Activated naive CD4-positive, alpha-beta T cell treated with anti-CD3 and anti-CD28 coated beads for 36 hours (primary cell): ENCODE measurements at regions not wholly inside any gene's neighbourhood (a gene's known extent, or its start where the extent isn't known, plus 50 kb on each side); places are given as distances from the start of the nearest gene placed in this dataset.
A peak's percentile ranks its signal among the peaks of the same experiment; 100 is the strongest.

Experiments
- CTCF ChIA-PET: fragments of 350-600 bp; sonication (Branson Sonifier 250); formaldehyde crosslinking; loops from one replicate; lab custom pipeline; 2021; ENCODE audit warnings: antibody characterized with exemption; lab: Charles Lee
- DNase-seq: peaks from one replicate; pipeline ENCODE4 v3.0.0-alpha.2; 2020
- H3K27ac Mint-ChIP-seq: one replicate; pipeline ENCODE4 v1.8.0; 2021; ENCODE audit warnings: mild to moderate bottlenecking, mixed read lengths
- H3K27me3 Mint-ChIP-seq: one replicate; pipeline ENCODE4 v1.8.0; 2021; ENCODE audit warnings: low read depth, mixed read lengths
- H3K36me3 Mint-ChIP-seq: one replicate; pipeline ENCODE4 v1.8.0; 2021; ENCODE audit warnings: low read depth, mixed read lengths
- H3K4me1 Mint-ChIP-seq: one replicate; pipeline ENCODE4 v1.8.0; 2021; ENCODE audit warnings: low read depth, mixed read lengths
- H3K4me3 Mint-ChIP-seq: one replicate; pipeline ENCODE4 v1.8.0; 2021; ENCODE audit warnings: mild to moderate bottlenecking, moderate library complexity, mixed read lengths
- H3K9me3 Mint-ChIP-seq: one replicate; pipeline ENCODE4 v1.8.0; 2021; ENCODE audit warnings: mixed read lengths
- intact Hi-C: fragments of 100-400 bp; cut with micrococcal nuclease; formaldehyde crosslinking; loops from one replicate; pipeline ENCODE4 v1.15.1; 2023

DNA sequence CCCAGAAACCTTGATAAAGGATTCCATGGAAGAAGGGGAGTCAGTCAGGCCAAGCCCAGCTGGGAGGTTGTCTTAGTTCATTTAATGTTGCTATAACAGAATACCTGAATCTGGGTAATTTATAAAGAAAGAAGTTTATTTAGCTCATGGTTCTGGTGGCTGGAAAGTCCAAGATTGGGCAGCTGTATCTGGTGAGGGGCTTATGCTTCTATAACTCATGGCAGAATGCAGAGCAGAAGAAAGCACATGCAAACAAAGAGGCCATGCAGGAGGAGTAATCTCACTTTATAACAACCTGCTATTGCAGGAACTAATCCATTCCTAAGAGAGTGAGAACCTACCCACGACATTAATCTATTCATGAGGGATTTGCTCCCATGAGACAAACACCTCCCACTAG lies 54.2 kb upstream of the ANKRD1 start:
- Mint-ChIP-seq H3K4me3 (no peak overlapping the region), H3K27ac (no peak overlapping the region), H3K9me3 (peaks cover 6% of the 10 kb centered on the region), H3K36me3 (no peaks in the 10 kb centered on the region), H3K27me3 (peaks cover 2% of the 10 kb centered on the region), H3K4me1 (no peaks in the 10 kb centered on the region)
- DNase-seq = no peak
- CTCF ChIA-PET = no interaction called here
- intact Hi-C loops = no loop called here

DNA sequence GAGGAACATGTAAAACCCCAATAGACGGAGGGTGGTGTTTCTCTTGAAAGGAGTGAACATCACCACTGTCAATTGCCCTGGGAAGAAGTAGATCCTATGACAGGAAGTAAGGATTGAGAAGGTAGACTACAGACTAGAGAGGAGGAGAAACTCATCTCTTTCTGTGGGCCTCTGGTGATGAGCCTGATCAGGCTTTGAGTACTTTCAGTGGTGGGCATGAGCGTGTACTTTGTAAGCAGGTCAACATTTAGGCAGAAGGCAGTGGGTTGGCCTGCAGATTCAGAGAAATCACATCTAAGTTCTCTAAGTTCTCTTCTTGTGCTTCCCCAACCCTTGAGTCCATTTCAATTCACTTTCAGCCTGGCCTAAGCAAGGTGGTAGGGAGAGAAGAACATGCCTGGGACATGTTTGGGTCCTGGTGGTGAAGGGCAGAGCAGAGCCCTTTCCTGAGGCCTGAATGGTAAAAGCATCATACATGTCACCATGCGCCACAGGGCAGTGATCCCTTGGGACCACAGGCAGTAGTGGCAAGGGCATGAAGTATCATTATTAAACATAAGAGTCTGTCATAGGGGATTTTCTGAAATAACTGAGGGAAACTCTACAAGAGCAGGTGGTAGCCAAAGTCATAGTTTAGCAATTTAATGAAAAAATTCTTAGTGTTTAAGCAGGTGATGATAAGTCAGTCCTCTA lies 56.4 kb upstream of the ANKRD1 start:
- no peaks in the 10 kb centered on the region for H3K36me3 Mint-ChIP-seq
- H3K4me1 Mint-ChIP-seq = no peaks in the 10 kb centered on the region
- intact Hi-C loops = no loop called here
- peaks cover 6% of the 10 kb centered on the region for H3K9me3 Mint-ChIP-seq
- H3K27ac Mint-ChIP-seq = peak overlapping the region; percentile 26
- no peak overlapping the region for H3K4me3 Mint-ChIP-seq
- DNase-seq = no peak
- peaks cover 2% of the 10 kb centered on the region for H3K27me3 Mint-ChIP-seq
- CTCF ChIA-PET = no interaction called here

DNA sequence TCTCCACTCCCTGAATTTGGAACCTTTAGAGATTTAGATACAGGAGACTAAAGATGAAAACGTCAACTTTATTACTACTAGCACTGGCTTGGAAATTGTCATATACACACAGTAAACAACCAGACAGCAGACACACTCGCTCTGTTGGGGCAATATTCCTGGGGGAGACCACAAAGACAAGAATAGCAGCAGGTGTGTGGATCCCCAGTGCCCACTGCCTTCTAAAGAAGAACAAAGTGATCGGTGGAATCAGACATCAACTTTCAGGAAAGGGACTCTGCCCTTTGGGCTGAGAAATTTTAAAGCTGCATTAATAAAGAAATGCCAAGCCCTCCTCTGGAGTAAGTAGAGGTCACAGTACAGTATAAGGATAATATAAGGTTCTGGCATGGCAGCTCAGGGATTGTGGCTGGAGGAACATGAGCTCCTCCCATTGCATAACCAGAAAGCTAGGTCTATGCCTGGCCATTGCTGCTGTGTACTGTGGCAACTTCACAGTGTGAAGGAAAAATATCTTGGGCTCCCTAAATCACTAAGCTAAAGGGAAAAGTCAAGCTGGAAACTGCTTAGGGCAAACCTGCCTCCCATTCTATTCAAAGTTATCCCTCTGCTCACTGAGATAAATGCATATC lies 57.1 kb upstream of the ANKRD1 start:
- H3K9me3 Mint-ChIP-seq = peaks cover 6% of the 10 kb centered on the region
- intact Hi-C loops = no loop called here
- H3K4me3 Mint-ChIP-seq = no peak overlapping the region
- DNase-seq = no peak
- CTCF ChIA-PET = interaction anchor here (0.9 to 1.5 kb wide), 2 partner anchors 20 to 67 kb away, joined by 3 read pairs; no protein-coding TSS in a partner anchor
- peak overlapping the region; percentile 26 for H3K27ac Mint-ChIP-seq
- H3K27me3 Mint-ChIP-seq = peaks cover 2% of the 10 kb centered on the region
- no peaks in the 10 kb centered on the region for H3K4me1 Mint-ChIP-seq
- no peaks in the 10 kb centered on the region for H3K36me3 Mint-ChIP-seq

DNA sequence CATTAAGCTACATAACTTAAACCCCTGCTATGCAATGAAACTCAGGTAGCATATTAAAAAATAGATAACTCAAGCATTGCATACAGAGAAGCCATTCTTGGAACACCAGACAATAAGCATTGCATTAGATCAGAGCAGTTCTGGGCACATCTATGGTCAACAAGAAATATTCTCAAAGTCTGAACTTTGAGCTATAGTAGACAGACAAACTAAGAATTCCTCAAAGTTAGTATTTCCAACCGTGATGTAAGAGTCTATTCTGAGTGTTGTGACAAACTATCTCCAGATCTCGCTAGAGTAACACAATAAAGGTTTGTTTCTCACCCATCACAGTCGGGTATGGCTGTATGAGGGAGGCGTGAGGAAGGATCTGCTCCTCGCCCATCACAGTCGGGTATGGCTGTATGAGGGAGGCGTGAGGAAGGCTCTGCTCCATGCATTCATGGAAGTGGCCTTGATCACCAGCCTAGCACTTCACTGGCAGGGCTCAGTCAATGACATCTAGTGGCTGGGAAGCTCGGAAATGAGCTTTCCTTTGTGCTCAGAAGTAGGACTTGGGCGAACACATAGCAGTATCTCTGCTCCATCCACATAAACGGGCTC lies 61.6 kb upstream of the ANKRD1 start:
- H3K4me3 Mint-ChIP-seq = no peak overlapping the region
- H3K9me3 Mint-ChIP-seq = no peaks in the 10 kb centered on the region
- CTCF ChIA-PET = interaction anchor here (0.8 kb wide), 1 partner anchor 32 kb away, joined by 3 read pairs; no protein-coding TSS in a partner anchor
- H3K4me1 Mint-ChIP-seq = peaks cover 4% of the 10 kb centered on the region
- no peak overlapping the region for H3K27ac Mint-ChIP-seq
- intact Hi-C loops = no loop called here
- H3K36me3 Mint-ChIP-seq = no peaks in the 10 kb centered on the region
- no peak for DNase-seq
- H3K27me3 Mint-ChIP-seq = no peaks in the 10 kb centered on the region

DNA sequence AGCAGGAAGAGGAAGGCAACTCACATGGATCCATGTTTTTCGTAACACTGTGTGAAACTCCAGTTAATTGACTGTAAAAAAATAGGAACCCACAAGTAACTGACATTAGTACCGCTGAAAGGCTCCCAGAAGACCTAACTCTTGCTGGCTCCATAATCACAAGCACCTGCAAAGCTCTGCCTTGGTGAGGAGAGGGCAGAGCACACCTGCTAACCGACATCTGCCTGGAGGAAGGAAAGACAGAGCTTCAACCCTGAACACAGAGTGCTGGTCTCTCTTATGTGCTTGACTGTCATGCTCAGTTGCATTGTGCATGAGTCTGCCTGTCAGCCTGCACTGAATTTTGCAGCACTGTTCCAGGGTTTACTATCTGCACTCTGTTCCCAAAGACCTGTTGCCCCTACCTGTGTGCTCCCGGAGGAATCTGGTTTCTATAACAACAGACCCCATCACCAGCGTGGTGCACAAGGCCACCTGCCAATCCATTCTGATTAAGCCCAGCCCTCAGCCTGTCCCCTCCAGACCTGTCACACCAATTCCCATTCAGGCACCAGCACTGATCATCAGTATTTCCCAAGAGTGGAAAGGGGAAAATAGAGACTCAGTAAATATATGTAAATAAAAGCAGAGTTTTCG lies 63.1 kb upstream of the ANKRD1 start:
- Mint-ChIP-seq H3K27ac (no peak overlapping the region), H3K36me3 (no peaks in the 10 kb centered on the region), H3K4me1 (peaks cover 4% of the 10 kb centered on the region), H3K4me3 (no peak overlapping the region), H3K9me3 (no peaks in the 10 kb centered on the region), H3K27me3 (no peaks in the 10 kb centered on the region)
- intact Hi-C loops = no loop called here
- DNase-seq = no peak
- CTCF ChIA-PET = no interaction called here

DNA sequence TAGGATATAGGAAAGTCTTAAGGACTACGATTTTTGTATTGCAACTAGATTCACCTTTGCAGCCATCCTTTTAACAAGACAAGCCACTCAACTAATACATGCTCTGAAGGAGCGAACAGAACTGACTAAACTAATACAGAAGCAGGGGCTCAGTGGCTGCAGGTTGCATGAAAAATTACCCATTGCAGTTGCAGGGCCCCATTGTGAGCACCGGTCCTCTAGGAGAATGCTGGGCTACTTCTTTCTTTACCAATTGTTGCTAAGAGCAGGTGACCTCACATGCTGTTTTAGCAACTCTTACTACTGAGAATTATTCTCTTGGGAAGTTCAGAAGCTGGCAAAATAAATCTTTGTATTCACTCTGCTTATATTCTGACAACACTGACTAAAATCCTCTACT lies 64.0 kb upstream of the ANKRD1 start:
- DNase-seq = no peak
- Mint-ChIP-seq H3K27me3 (no peaks in the 10 kb centered on the region), H3K9me3 (no peaks in the 10 kb centered on the region), H3K4me3 (no peak overlapping the region), H3K4me1 (peaks cover 4% of the 10 kb centered on the region), H3K27ac (no peak overlapping the region), H3K36me3 (no peaks in the 10 kb centered on the region)
- CTCF ChIA-PET = interaction anchor here (0.8 kb wide), 1 partner anchor 21 kb away, joined by 3 read pairs; no protein-coding TSS in a partner anchor
- intact Hi-C loops = no loop called here

DNA sequence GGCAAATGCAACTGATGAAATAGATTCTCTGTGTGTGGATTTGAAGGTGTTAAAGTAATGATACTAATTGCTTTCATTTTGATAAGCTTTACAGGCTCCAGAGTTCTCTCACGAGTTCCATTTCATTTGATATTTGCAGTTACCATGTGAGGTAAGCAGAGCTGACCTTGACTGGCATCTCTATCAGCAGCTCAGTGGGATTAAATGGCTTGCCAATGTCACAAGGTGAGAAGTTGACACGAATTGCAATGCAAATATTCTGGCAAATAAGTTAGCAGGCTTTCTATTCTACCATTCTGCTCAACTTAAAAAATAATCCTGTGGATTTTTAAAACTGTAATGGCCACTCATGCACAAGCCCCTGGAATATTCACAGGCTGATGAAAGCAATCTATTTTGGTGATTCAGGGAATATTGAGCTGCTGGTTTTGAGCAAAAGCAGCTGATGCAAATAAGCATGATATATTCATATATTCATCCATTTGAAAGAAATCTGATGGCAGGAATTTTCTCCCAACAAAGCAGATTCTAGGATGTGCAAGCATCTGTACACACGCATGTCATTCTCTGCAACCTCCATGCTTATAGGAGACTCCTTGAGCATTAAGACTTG lies 64.5 kb upstream of the ANKRD1 start:
- no peak overlapping the region for H3K4me3 Mint-ChIP-seq
- no peaks in the 10 kb centered on the region for H3K27me3 Mint-ChIP-seq
- no peak overlapping the region for H3K27ac Mint-ChIP-seq
- no peak for DNase-seq
- peaks cover 4% of the 10 kb centered on the region for H3K4me1 Mint-ChIP-seq
- H3K36me3 Mint-ChIP-seq = no peaks in the 10 kb centered on the region
- intact Hi-C loops = no loop called here
- no peaks in the 10 kb centered on the region for H3K9me3 Mint-ChIP-seq
- CTCF ChIA-PET = interaction anchor here (0.6 to 2.3 kb wide), 3 partner anchors 19 to 30 kb away, joined by 3 to 7 read pairs (median 4); no protein-coding TSS in a partner anchor

DNA sequence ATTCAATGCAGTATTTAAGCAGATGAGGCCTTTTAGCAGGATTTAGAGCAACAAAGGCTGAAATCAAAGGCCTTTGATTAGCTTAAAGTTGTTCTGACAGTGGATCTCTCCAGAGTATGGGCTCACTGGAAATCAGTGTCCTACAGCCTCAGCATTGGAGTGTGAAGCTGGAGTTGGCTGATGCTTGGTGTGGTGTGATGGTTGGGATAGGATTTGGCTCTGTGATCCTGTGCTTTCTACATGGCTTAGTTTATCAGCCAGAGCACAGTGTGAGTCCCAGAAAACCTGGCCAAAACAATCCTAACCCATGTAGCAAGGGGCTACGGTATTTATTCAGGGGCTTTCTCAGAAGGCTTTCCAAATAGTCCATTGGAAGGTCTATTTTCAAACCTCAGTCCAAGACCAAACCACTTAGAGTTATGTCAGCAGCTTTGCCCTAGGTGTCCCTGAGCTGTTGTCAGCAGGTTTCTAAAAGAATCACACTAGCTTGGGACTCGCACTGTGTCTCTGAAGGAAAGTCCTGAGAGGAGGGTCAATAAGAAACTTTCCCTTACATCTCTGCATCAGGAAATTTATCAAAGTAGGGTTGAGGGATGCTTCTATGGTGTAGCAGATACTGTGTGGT lies 65.4 kb upstream of the ANKRD1 start:
- Mint-ChIP-seq H3K27ac (no peak overlapping the region), H3K36me3 (no peaks in the 10 kb centered on the region), H3K4me3 (no peak overlapping the region), H3K4me1 (peaks cover 4% of the 10 kb centered on the region), H3K9me3 (no peaks in the 10 kb centered on the region), H3K27me3 (no peaks in the 10 kb centered on the region)
- CTCF ChIA-PET = interaction anchor here (2.3 kb wide), 1 partner anchor 20 kb away, joined by 7 read pairs; no protein-coding TSS in a partner anchor
- intact Hi-C loops = no loop called here
- DNase-seq = no peak

DNA sequence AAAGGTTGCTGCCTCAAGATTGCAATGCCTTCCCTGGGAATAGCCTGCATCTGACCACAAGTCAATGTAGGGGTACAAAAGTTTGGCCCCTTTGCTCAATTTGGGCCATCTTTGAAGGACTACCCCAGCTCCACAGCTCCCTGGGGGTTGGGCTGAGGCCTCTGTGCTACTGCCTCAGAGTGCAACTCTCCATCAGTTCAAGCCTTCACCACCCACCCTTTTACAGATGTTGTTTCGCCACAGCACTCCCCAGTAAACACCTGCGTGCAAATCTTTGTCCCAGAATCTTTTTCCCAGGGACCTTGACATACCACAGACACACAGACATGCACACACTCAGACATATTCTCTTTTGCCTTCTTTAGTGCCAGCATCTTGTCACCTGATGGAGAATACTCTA lies 66.0 kb upstream of the ANKRD1 start:
- H3K4me3 Mint-ChIP-seq = no peak overlapping the region
- intact Hi-C loops = no loop called here
- H3K9me3 Mint-ChIP-seq = no peaks in the 10 kb centered on the region
- no peaks in the 10 kb centered on the region for H3K36me3 Mint-ChIP-seq
- peaks cover 4% of the 10 kb centered on the region for H3K4me1 Mint-ChIP-seq
- DNase-seq = no peak
- H3K27me3 Mint-ChIP-seq = no peaks in the 10 kb centered on the region
- CTCF ChIA-PET = interaction anchor here (2.3 kb wide), 1 partner anchor 20 kb away, joined by 7 read pairs; no protein-coding TSS in a partner anchor
- no peak overlapping the region for H3K27ac Mint-ChIP-seq

DNA sequence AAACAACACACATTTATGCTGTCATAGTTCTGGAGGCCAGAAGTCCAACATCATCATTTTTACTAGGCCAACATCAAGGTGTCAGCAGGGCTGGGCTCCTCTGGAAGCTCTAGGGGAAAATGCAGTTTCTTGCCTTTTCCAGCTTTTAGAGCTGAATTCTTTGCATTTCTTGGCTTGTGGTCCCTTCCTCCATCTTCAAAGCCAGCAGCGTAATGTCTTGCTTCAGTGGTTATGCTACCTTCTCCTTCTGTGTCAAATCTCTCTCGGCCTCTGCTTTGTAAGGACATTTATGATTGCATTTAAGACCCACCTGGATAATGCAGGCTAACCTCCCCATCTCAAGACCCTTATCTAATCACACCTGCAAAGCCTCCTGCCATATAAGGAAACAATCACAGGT lies 66.5 kb upstream of the ANKRD1 start:
- peaks cover 4% of the 10 kb centered on the region for H3K4me1 Mint-ChIP-seq
- H3K27ac Mint-ChIP-seq = no peak overlapping the region
- CTCF ChIA-PET = interaction anchor here (2.3 kb wide), 1 partner anchor 21 kb away, joined by 7 read pairs; no protein-coding TSS in a partner anchor
- H3K9me3 Mint-ChIP-seq = no peaks in the 10 kb centered on the region
- DNase-seq = no peak
- intact Hi-C loops = no loop called here
- H3K27me3 Mint-ChIP-seq = no peaks in the 10 kb centered on the region
- H3K36me3 Mint-ChIP-seq = no peaks in the 10 kb centered on the region
- no peak overlapping the region for H3K4me3 Mint-ChIP-seq

DNA sequence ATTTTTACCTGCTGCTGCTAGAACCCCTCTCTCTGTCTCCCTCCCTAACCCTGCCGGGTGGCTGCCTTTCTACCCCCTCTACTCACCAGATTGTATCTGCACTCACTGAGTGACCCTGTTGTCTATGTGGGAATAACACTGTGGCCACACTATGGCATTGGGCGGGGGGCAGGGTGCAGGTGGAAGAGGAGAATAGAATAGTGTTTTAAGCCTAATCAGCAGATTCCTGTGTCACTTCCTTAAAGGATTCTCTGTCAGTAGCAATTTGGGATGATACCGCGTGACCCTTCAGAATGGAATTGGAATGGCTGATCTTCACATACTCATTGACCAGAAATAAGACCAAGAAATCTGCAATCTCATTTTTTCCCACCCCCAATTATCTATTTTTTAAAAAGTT lies 67.1 kb upstream of the ANKRD1 start:
- Mint-ChIP-seq H3K4me1 (peaks cover 4% of the 10 kb centered on the region), H3K36me3 (no peaks in the 10 kb centered on the region), H3K27ac (no peak overlapping the region), H3K9me3 (no peaks in the 10 kb centered on the region), H3K27me3 (no peaks in the 10 kb centered on the region), H3K4me3 (no peak overlapping the region)
- intact Hi-C loops = no loop called here
- CTCF ChIA-PET = interaction anchor here (0.6 to 1.2 kb wide), 2 partner anchors 12 to 402 kb away, joined by 3 read pairs; no protein-coding TSS in a partner anchor
- no peak for DNase-seq
